ENCODE measurements at regions not wholly inside any gene's neighbourhood (a gene's known extent, or its start where the extent isn't known, plus 50 kb on each side); places are given as distances from the start of the nearest gene placed in this dataset.

GRCh38 chr12:17206553-17206952 is 600.6 kb upstream of the LMO3 start:
- no peak for DNase-seq
- Histone ChIP-seq H3K27me3 (no peaks in the 10 kb centered on the region), H3K36me3 (no peaks in the 10 kb centered on the region), H3K27ac (no peak overlapping the region), H3K4me3 (no peak overlapping the region), H3K9me3 (no peaks in the 10 kb centered on the region), H3K4me1 (no peaks in the 10 kb centered on the region)
- intact Hi-C loops (cut with DNase I; ENCODE audit: low total_unique reads) = no loop called here
- TF ChIP-seq CTCF (IDR thresholded peaks at IDR 0.05) = no peak

GRCh38 chr12:17204289-17205054 is 598.5 kb upstream of the LMO3 start:
- intact Hi-C loops (cut with DNase I; ENCODE audit: low total_unique reads) = no loop called here
- H3K27ac ChIP-seq = no peak overlapping the region
- no peaks in the 10 kb centered on the region for H3K4me1 ChIP-seq
- DNase-seq = no peak
- no peaks in the 10 kb centered on the region for H3K36me3 ChIP-seq
- no peak for TF ChIP-seq CTCF (IDR thresholded peaks at IDR 0.05)
- no peaks in the 10 kb centered on the region for H3K27me3 ChIP-seq
- no peak overlapping the region for H3K4me3 ChIP-seq
- H3K9me3 ChIP-seq = no peaks in the 10 kb centered on the region

GRCh38 chr12:17203497-17203896 is 597.5 kb upstream of the LMO3 start:
- intact Hi-C loops (cut with DNase I; ENCODE audit: low total_unique reads) = no loop called here
- Histone ChIP-seq H3K27ac (no peak overlapping the region), H3K4me3 (no peak overlapping the region), H3K9me3 (no peaks in the 10 kb centered on the region), H3K36me3 (no peaks in the 10 kb centered on the region), H3K4me1 (no peaks in the 10 kb centered on the region), H3K27me3 (no peaks in the 10 kb centered on the region)
- DNase-seq = no peak
- TF ChIP-seq CTCF (IDR thresholded peaks at IDR 0.05) = no peak

GRCh38 chr12:17197971-17198370 is 592.0 kb upstream of the LMO3 start:
- DNase-seq = no peak
- no peak for TF ChIP-seq CTCF (IDR thresholded peaks at IDR 0.05)
- no peaks in the 10 kb centered on the region for H3K4me1 ChIP-seq
- no peak overlapping the region for H3K27ac ChIP-seq
- H3K9me3 ChIP-seq = no peaks in the 10 kb centered on the region
- no peaks in the 10 kb centered on the region for H3K36me3 ChIP-seq
- no peak overlapping the region for H3K4me3 ChIP-seq
- H3K27me3 ChIP-seq = no peaks in the 10 kb centered on the region
- intact Hi-C loops (cut with DNase I; ENCODE audit: low total_unique reads) = no loop called here

- H3K9me3 ChIP-seq = no peaks in the 10 kb centered on the region
- H3K36me3 ChIP-seq = no peaks in the 10 kb centered on the region
- no peaks in the 10 kb centered on the region for H3K27me3 ChIP-seq
- no peaks in the 10 kb centered on the region for H3K4me1 ChIP-seq
- DNase-seq = no peak
- H3K4me3 ChIP-seq = no peak overlapping the region
- no peak overlapping the region for H3K27ac ChIP-seq
- no peak for TF ChIP-seq CTCF (IDR thresholded peaks at IDR 0.05)
- intact Hi-C loops (cut with DNase I; ENCODE audit: low total_unique reads) = no loop called here
Measured at GRCh38 chr12:17192721-17193120, 586.8 kb upstream of the LMO3 start.

Data from tibial artery (tissue), 4 donors.